ENCODE measurements at regions not wholly inside any gene's neighbourhood (a gene's known extent, or its start where the extent isn't known, plus 50 kb on each side); places are given as distances from the start of the nearest gene placed in this dataset.

- no peaks in the 10 kb centered on the region for H4K20me1 ChIP-seq (replicated peaks; ENCODE audit: insufficient read depth)
- H3K27me3 ChIP-seq (ENCODE audit: insufficient read depth), result no peaks in the 10 kb centered on the region
- no peak overlapping the region for H3K4me2 ChIP-seq
- no peaks in the 10 kb centered on the region for H3K4me1 Mint-ChIP-seq
- peaks cover 4% of the 10 kb centered on the region; the same call in 1 of the 2 replicates for H3K9me2 ChIP-seq (ENCODE audit: insufficient read depth)
- H3K36me3 ChIP-seq (ENCODE audit: insufficient read depth), result no peaks in the 10 kb centered on the region
- TF ChIP-seq ETS1 (IDR thresholded peaks at IDR 0.05) (no peak), ZNF114 (CRISPR knock-in tag; IDR thresholded peaks at IDR 0.05) (no peak), ZNF331 (CRISPR knock-in tag; IDR thresholded peaks at IDR 0.05; ENCODE audit: low read depth) (no peak), REST (IDR thresholded peaks at IDR 0.05; ENCODE audit: unreplicated experiment) (no peak), NANOG (IDR thresholded peaks at IDR 0.05; ENCODE audit: borderline replicate concordance) (no peak), EZH2 (IDR thresholded peaks at IDR 0.05; ENCODE audit: low read depth, unreplicated experiment) (no peak), EZH2phosphoT487 (IDR thresholded peaks at IDR 0.05; ENCODE audit: unreplicated experiment) (no peak), CREB1 (CRISPR knock-in tag; IDR thresholded peaks at IDR 0.05; ENCODE audit: low read depth) (no peak), JUNB (IDR thresholded peaks at IDR 0.05; ENCODE audit: unreplicated experiment) (no peak), POLR2AphosphoS5 (IDR thresholded peaks at IDR 0.05; ENCODE audit: low read depth) (no peak), STAT1 (IDR thresholded peaks at IDR 0.05; ENCODE audit: unreplicated experiment) (no peak), ZNF462 (CRISPR knock-in tag; IDR thresholded peaks at IDR 0.05) (no peak)
- TF ChIP-seq, protein P1, sequence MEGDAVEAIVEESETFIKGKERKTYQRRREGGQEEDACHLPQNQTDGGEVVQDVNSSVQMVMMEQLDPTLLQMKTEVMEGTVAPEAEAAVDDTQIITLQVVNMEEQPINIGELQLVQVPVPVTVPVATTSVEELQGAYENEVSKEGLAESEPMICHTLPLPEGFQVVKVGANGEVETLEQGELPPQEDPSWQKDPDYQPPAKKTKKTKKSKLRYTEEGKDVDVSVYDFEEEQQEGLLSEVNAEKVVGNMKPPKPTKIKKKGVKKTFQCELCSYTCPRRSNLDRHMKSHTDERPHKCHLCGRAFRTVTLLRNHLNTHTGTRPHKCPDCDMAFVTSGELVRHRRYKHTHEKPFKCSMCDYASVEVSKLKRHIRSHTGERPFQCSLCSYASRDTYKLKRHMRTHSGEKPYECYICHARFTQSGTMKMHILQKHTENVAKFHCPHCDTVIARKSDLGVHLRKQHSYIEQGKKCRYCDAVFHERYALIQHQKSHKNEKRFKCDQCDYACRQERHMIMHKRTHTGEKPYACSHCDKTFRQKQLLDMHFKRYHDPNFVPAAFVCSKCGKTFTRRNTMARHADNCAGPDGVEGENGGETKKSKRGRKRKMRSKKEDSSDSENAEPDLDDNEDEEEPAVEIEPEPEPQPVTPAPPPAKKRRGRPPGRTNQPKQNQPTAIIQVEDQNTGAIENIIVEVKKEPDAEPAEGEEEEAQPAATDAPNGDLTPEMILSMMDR (conservative IDR thresholded peaks at IDR 0.05; ENCODE audit: low read depth in 2 of 2), result no peak
- no peak overlapping the region for H3K4me3 Mint-ChIP-seq
- no peaks in the 10 kb centered on the region for H3K79me2 ChIP-seq (replicated peaks; ENCODE audit: insufficient read depth)
- H3K9me3 Mint-ChIP-seq, result peaks cover 15% of the 10 kb centered on the region; the same call in 2 of the 3 replicates
- H3K27me3 Mint-ChIP-seq (ENCODE audit: insufficient read depth, low read depth, poor library complexity), result peaks cover 2% of the 10 kb centered on the region
- no peak for ATAC-seq
- H3F3A ChIP-seq (replicated peaks; ENCODE audit: low read depth), result no peaks in the 10 kb centered on the region
- no peak overlapping the region for H3K27ac Mint-ChIP-seq
- no peak for DNase-seq (ENCODE audit: low spot score)
- H3K36me3 Mint-ChIP-seq (ENCODE audit: low read depth), result no peaks in the 10 kb centered on the region
- H3K4me3 ChIP-seq, result no peak overlapping the region
- no peak overlapping the region for H3K27ac ChIP-seq (ENCODE audit: low read depth)
- peaks cover 6% of the 10 kb centered on the region; the same call in 1 of the 2 replicates for H3K4me1 ChIP-seq (ENCODE audit: insufficient read depth)
- no peak overlapping the region for H2AFZ ChIP-seq
These were observed 192.4 kb upstream of the PRDM1 start for GRCh38 chr6:105893741-105894140.
